Epithelial cell of proximal tubule (primary cell): ENCODE measurements at regions not wholly inside any gene's neighbourhood (a gene's known extent, or its start where the extent isn't known, plus 50 kb on each side); places are given as distances from the start of the nearest gene placed in this dataset.
"Not testable (repeated sequence)": the region's sequence is repeated elsewhere in the genome, so short reads cannot be mapped to it uniquely, and the experiment has no call there.

Experiments
- DNase-seq: peaks from one replicate; pipeline ENCODE4 v3.0.0-alpha.2; 2011; ENCODE audit warnings: low read depth
- H3K4me3 ChIP-seq: 2 replicates; pipeline ENCODE4 v1.5.1; 2011; ENCODE audit warnings: low read depth, mild to moderate bottlenecking, low read length
- TF ChIP-seq, protein P1 (sequence below): conservative IDR thresholded peaks from 2 replicates; pipeline ENCODE4 v1.5.1; 2012; ENCODE audit warnings: low read depth, mild to moderate bottlenecking, low read length

DNA sequence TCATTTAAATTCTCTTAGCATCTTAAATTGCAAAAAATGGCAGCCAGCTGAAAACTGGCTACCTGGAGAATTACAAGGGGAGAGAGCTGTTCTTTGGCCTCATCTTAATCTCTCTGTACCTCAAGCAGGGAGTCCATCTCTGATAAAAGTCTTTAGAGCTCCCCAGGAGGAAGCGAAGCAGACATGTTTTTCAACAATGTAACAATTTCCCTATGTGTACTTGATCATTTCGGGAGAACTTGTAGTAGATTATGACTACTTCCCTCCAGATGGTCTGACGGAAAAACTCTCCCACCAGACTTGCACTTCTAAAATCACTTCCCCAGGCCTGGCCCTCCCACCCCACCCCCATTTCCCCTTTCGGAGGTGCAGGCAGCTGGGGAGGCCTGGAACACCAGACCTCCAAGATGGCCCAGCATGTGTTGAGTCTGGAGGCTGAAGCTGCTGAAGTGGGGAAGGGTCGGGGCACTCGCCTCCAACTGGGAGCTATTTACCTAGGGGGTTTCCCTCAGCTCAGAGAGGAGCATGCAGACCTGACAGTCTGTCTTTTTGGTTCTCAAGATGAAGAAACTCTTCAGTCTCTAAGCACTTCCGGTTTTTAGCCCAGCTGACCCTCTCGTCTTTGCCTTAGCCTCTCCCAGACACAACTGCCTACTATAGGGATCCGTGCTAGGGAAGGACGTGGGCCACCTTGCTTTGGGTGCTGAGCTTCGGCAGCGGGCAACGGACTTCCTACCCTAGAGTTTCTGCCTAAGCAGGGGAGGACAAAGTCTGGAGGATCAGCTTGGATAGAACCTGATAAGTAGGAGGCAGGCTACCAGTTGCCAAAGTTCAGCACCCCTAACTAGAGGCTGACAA lies 164.0 kb upstream of the TBL1XR1 start:
- H3K4me3 ChIP-seq: no peak overlapping the region
- DNase-seq: no peak
- TF ChIP-seq, protein P1, sequence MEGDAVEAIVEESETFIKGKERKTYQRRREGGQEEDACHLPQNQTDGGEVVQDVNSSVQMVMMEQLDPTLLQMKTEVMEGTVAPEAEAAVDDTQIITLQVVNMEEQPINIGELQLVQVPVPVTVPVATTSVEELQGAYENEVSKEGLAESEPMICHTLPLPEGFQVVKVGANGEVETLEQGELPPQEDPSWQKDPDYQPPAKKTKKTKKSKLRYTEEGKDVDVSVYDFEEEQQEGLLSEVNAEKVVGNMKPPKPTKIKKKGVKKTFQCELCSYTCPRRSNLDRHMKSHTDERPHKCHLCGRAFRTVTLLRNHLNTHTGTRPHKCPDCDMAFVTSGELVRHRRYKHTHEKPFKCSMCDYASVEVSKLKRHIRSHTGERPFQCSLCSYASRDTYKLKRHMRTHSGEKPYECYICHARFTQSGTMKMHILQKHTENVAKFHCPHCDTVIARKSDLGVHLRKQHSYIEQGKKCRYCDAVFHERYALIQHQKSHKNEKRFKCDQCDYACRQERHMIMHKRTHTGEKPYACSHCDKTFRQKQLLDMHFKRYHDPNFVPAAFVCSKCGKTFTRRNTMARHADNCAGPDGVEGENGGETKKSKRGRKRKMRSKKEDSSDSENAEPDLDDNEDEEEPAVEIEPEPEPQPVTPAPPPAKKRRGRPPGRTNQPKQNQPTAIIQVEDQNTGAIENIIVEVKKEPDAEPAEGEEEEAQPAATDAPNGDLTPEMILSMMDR: no peak

DNA sequence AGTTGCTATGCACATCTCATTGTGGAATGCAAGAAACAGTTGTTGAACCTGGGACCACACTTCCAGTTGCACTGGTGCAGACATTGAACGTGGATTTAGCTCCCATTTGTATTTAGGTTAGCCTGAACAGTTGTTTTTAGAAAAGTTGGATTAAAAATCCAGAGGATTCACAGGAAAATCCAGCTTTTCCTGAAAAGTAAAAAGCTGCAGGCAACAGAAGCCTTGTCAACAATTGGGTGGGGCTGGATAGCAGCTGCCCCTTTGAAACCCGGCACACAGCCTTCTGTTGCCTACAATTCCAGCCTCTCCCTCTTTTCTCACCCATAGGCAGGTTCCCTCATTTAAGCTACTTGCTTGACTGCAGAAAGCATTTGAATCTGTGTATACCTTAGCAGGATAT lies 165.3 kb upstream of the TBL1XR1 start:
- H3K4me3 ChIP-seq: no peak overlapping the region
- TF ChIP-seq, protein P1: no peak
- DNase-seq: no peak

DNA sequence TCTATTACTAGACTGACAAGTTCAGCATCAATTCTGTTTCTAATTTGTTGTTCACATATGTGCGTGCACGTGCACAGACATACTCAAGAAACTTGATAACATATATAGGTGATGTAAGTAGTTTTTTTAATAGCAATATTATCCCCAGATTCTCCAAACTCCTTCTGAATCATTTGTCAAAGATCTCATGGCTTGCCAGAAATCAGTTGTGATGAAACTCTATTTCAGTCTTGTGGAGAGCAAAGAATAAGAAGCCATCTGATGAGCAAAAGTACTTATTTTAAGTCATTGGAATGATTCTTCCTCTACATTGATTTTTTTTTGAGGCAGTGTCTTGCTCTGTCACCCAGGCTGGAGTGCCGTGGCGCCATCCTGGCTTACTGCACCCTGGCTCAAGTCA lies 167.0 kb upstream of the TBL1XR1 start:
- no peak overlapping the region for H3K4me3 ChIP-seq
- no peak for DNase-seq
- TF ChIP-seq, protein P1: no peak

DNA sequence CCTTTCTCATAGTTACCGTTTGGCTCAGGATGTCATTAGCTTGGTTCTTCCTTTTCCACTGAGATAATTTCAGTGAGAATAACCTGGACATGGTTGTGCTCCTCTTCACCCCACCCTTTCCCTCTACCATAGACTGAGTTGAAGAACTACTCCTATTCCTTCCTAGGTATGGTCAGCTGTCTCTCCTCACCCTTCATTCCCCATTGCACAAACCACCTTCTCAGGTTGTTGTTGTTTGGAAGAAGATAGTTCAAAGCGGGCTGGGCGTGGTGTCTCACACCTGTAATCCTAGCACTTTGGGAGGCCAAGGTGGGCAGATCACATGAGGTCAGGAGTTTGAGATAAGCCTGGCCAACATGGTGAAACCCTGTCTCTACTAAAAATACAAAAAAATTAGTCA lies 168.0 kb upstream of the TBL1XR1 start:
- H3K4me3 ChIP-seq, DNase-seq: not testable (repeated sequence)

DNA sequence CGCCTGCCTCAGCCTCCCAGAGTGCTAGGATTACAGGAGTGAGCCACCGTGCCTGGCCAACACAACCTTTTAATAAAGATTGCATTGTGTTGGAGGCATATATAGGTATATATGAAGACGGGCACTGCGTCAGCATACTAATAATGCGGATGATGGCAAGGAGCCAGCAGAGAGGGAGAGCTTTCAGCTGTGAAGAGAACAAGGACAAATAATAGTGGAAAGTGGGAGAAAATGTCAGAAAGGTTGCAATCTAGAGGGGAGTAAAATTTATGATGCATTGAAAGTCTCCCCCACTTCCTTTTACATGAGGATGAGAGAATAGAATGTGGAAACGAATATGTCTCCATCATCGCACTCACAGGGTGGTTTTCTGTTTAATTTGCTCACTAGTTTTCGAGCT lies 170.5 kb upstream of the TBL1XR1 start:
- TF ChIP-seq, protein P1: no peak
- H3K4me3 ChIP-seq: no peak overlapping the region
- no peak for DNase-seq

DNA sequence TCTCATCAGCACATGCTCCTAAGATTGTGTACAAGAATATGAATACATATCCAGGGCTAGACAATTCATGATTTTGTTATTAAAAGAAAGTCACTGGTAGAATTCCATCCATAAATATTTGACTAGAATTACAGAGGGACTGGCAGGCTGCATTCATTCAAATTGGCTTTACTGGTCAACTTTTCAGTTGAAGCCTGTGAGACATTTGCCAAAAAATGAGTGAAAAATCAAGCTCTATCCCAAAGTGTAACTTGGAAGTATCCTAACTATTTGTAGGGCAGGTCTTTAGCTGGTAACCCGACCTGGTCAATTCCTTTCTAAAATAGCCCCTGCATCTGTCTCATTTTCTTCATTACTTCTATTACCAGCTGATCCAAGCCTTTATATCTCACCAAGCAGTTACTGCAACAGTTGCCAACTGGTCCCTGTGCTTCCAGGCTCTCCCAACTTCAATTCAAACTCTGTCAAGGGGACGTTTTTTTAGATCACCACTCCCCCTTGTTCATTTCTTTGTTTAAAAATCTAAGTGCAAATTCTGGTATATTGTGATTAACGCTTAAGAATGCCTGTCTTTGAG lies 173.1 kb upstream of the TBL1XR1 start:
- no peak for DNase-seq
- H3K4me3 ChIP-seq: no peak overlapping the region

DNA sequence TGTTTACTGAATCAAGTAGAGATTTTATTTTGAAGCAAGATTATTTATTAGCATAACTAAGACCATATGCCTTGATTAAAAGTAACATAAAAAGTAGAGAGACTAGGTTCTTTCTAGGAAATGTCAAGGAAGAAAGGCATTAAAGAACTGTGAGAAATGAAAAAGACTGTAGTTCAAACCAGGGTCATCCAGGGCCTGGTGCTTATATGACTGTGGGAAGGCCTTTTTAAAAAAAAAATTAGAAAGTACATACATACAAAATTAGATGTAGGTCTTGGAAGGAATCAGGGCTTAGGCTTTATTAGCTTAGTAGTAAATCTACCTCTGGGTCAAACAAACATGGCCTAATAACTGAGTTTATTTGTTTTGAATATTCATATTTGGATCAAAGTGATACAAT lies 173.9 kb upstream of the TBL1XR1 start:
- TF ChIP-seq, protein P1: no peak
- no peak for DNase-seq
- H3K4me3 ChIP-seq: no peak overlapping the region

More for the DNA sequence above, 173.1 kb upstream of the TBL1XR1 start:
- TF ChIP-seq, protein P1: no peak
